NCI-H1417 (cell line): ENCODE measurements at regions not wholly inside any gene's neighbourhood (a gene's known extent, or its start where the extent isn't known, plus 50 kb on each side); places are given as distances from the start of the nearest gene placed in this dataset.

Experiments used
- DNase-seq, 3 experiments: peaks; one replicate each; lab custom pipeline; 2025; lab: John Stamatoyannopoulos, UW

- DNase-seq, result peak in 1 of 3 experiments; percentile 2
Observed at GRCh38 chr2:236928380-236929037, 157.2 kb upstream of the COPS8 start.

- DNase-seq, result no peak
Observed at GRCh38 chr2:236932831-236933361, 152.8 kb upstream of the COPS8 start.

GRCh38 chr2:236934166-236934565 lies 151.5 kb upstream of the COPS8 start:
- DNase-seq, result no peak

GRCh38 chr2:236934656-236935055 lies 151.0 kb upstream of the COPS8 start:
- no peak for DNase-seq

DNA sequence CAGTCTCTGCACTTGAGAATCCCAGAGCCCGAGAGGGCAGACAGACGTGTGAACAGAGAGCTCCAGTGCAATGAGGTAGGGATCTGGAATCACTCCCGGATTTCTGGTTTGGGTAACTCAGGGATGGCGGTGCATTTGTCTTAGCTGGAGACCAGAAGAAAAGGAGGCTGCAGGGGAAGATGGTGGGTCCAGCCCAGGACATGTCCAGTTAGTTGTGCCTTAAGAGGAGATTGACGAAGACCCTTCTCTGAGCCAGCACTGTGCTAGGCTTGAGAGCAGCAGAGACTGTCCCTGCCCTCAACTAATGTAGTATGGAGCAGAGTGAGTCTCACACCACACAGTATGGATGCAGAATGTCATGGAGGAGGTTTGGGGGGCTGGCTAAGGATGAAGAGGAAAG lies 150.6 kb upstream of the COPS8 start:
- no peak for DNase-seq

GRCh38 chr2:236935631-236936445 lies 149.9 kb upstream of the COPS8 start:
- DNase-seq, result no peak

DNA sequence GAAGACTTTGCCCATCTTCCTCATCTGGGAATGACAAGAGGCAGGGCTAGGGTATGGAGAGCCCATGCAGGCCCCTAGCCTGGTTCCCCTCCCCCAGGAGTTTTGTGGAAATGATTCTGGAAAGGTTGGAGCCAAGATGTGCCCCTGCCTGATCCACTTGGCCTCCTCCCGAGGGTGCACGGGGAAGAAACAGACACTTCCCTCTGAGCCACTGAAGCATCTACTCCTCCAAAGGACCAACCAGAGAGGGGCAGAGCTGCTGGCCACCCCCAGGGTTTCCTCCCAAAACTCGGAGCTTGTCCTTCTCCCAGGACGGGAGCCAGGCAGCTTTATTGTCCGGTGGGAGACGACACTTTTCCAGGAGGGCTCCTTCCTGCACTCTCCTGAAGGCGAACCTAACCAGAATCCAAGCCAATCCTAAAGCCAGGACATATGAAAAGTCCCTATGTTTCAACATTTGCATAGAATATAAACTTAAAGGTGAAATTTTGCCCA lies 149.2 kb upstream of the COPS8 start:
- no peak for DNase-seq

DNA sequence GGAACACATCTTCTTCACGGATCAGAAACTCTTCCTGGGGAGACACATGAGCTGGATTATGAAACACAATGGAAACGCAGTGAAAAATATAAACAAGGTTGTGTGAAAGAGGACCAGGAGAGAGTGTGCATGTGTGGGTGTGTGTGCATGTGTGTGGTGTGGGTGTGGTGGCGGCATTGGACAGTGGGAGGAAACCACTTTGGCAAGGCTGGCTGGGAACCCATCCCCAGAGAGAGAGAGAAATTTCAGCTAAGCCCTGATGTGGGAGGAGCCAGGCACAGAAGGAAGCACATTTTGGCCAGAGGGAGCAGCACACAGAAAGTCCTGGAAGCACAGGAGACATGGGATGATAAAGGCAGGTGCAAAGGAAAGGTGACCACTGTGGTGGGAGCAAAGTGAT lies 147.6 kb upstream of the COPS8 start:
- DNase-seq, result no peak

- DNase-seq, result no peak
Observed at GRCh38 chr2:236939271-236939670, 146.4 kb upstream of the COPS8 start.

GRCh38 chr2:236939721-236940231 lies 145.9 kb upstream of the COPS8 start:
- DNase-seq, result peak; percentile 19 to 64 (median 58)

DNA sequence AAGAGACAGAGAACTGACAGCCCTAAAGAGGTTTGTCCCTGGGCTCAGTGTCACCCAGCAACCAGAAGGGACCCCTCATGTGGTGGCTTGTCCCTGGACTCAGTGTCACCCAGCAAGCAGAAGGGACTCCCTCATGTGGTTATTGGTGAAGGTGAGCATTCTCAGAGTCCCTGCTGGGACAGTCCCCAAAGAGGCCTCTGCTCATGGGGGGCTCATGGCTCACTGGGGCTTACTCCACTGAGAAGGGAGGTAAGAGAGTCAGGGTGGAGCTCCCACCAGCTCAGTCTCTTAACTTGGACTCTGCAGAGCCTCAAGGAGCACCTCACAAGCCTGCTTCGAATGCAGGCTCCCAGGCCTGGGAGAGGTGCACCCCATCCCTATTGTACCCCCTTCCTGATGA lies 145.2 kb upstream of the COPS8 start:
- no peak for DNase-seq

GRCh38 chr2:236940916-236941520 lies 144.7 kb upstream of the COPS8 start:
- DNase-seq, result no peak

DNA sequence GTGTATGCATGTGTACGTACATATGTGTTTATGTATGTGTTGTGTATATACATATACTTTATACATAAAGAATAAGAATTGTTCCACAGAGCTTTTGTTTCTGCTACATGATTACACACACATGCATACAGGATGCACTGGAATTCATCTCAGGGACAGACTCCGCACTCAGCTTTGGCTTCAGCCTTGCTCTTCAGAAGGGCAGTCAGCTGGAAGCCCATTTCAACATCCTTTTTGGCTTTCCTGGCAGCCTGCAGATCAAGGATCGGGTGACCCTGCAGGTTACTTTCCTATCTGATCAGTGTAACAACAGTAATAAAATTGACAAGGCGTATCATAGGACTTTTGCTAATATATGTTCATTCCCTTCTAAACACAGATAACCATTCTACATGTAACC lies 144.1 kb upstream of the COPS8 start:
- no peak for DNase-seq

- no peak for DNase-seq
Observed at GRCh38 chr2:236942554-236942953, 143.1 kb upstream of the COPS8 start.

DNA sequence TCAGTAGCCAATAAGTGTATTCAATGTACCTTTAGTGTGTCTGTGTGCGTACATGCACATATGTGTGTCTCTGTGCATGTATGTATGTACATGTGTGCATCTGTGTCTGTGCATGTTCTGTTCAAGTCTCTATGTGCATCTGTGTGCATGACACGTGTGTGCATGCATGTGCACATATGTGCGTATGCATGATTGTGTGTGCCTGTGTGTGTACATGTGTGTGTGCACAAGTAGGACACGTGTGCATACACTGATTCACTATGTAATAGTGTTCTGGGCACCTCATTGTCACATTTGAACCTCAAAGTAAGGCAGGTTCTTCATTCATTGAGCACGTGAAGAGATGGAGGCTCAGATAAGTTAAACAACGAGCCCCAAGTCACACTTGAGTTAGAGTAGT lies 142.6 kb upstream of the COPS8 start:
- no peak for DNase-seq

DNA sequence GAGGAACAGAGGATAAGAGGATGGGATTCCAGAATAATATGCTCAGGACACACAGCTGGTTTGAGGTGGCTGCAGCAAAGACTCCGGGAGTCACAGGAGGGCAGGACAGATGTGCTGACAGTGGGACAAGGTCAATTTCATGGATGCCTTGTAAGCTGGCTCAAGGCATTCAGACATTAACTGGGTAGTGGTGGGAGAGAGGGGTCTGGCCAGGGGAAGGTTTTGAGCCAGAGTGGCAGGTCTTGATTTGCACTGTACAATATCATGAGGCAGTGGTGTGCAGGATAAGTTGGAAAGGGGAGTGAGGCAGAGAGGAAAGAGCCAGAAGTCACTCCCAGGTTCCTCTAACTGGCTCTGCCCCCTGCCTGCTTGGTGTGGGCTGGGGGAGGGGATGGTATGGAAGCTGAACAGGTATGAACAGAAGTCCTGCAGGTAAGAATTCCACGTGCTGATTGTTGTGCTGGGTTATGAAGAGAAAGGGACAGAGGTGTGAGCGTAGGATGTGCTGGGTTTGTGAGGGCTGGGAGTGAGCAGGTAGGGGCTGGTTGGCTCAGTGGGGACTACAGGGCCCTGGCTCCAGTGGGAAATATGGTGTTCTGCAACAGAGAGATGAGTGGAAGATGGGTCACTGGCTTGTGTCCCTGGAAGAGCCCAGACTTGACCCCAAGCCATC lies 141.7 kb upstream of the COPS8 start:
- no peak for DNase-seq

- DNase-seq, result no peak
Observed at GRCh38 chr2:236944561-236944960, 141.1 kb upstream of the COPS8 start.

DNA sequence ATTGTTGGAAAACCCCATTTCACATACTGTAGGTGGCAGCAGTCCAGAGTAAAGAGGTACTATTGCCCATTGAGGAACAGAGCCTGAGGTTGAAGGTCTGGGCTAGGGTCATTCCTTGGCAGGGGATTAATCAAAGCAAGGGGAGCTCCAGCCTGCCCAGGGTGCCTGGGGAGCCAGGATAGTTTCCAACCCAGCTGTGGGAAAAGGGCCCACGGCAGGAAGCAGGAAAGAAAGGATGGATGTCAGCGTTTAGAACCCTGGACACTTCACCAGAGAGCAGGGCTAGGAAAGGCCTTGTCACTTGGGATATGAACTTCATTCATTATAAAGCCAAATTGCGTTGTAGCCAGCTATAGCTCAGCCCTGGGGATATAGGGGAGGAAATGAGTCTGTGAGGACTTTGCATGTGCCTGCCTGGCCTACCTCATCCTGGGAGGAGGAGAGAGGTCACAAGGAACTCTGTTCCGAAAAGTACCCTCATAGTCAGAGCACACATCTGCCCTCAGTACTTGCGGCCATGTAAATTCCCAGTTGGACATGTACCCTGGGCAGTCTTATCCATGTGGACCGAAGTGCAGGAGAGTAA lies 140.2 kb upstream of the COPS8 start:
- DNase-seq, result no peak

DNA sequence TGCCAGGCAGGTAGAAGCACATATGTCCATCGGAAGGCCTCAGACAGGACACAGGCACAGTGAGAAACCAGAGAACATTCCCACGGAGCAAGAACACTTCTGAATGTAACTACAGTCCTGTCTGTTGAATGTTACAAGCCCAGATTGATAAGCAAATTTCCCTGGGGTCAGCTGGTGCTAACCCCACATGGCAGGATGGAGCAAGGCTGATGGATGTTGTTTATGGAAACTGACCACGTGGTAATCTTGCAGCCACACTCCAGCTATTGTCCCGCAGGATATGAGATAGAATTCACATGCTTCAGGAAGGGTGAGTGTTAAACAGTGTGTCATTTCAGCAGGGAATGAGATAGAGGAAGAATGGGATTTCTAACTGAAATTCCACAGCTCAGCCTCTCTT lies 138.8 kb upstream of the COPS8 start:
- no peak for DNase-seq

DNA sequence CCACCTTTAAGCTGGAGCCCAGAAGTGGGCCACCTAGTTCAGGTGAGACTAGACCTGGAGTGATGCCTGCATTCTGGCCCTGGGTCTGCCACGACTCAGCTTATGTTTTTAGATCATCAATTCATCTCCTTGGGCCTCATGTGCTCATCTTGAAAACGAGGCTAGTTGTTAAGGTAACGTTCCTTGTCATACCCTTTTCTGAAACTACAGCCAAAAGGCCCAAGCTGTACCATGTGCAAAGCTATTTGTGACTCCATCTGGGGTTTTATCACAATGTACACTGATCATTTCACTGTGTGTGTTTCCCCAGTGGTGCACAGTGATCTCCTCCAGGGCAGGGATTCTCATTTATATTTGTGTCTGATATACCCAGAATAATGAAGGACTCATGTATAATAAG lies 138.4 kb upstream of the COPS8 start:
- DNase-seq, result no peak

GRCh38 chr2:236947896-236948295 lies 137.8 kb upstream of the COPS8 start:
- no peak for DNase-seq
